B cell (primary cell): ENCODE measurements at regions not wholly inside any gene's neighbourhood (a gene's known extent, or its start where the extent isn't known, plus 50 kb on each side); places are given as distances from the start of the nearest gene placed in this dataset.

Source experiments
- ATAC-seq: fragments of 200-7000 bp; cut with Tn5 transposase; one replicate; pipeline ENCODE4 v1.10.0; 2021; ENCODE audit warnings: low read depth, mild to moderate bottlenecking, moderate number of reproducible peaks, moderate library complexity
- CTCF ChIA-PET: fragments of 350-600 bp; sonication (Branson Sonifier 250); formaldehyde crosslinking; loops from one replicate; lab custom pipeline; 2021; ENCODE audit warnings: antibody characterized with exemption, inconsistent platforms; lab: Charles Lee
- POLR2A ChIA-PET: fragments of 350-600 bp; sonication (Branson Sonifier 250); formaldehyde crosslinking; loops from one replicate; lab custom pipeline; 2021; ENCODE audit warnings: antibody characterized with exemption; lab: Charles Lee
- DNase-seq: peaks from one replicate; pipeline ENCODE4 v3.0.0; 2013
- H2AFZ ChIP-seq: 2 replicates; pipeline ENCODE4 v1.6.1; 2012; ENCODE audit warnings: mild to moderate bottlenecking, low read depth, low read length; ENCODE audit not compliant: insufficient read depth, poor library complexity, severe bottlenecking
- H3K27ac ChIP-seq, 2 donors: 1 replicate in 1 of 2; 2 replicates in 1 of 2; pipeline ENCODE4 v1.5.1; 2012 to 2013; ENCODE audit warnings: low read length in 2 of 2, mild to moderate bottlenecking in 2 of 2, moderate library complexity in 1 of 2
- H3K27me3 ChIP-seq, 4 experiments: fragments of 200-600 bp in 1 of 4; sonication (generic) in 1 of 4; replicated peaks in 1 of 4; 1 replicate in 2 of 4; 2 replicates in 2 of 4; pipeline versions ENCODE4 v1.6.1 to v1.7.0; 2013 to 2016; ENCODE audit warnings: low read length in 3 of 4, mild to moderate bottlenecking in 2 of 4, mixed read lengths in 1 of 4, moderate library complexity in 1 of 4; ENCODE audit not compliant: insufficient read depth in 4 of 4, control insufficient read depth in 3 of 4; ENCODE audit errors: control extremely low read depth in 1 of 4
- H3K36me3 ChIP-seq, 2 experiments: replicated peaks in 1 of 2; 1 replicate in 1 of 2; 2 replicates in 1 of 2; pipeline versions ENCODE4 v1.6.1 to v1.7.1; 2013; ENCODE audit warnings: low read length in 1 of 2; ENCODE audit not compliant: insufficient read depth in 2 of 2, control insufficient read depth in 1 of 2; ENCODE audit errors: control extremely low read depth in 1 of 2, extremely low read depth in 1 of 2
- H3K4me1 ChIP-seq, 2 donors: fragments of 200-600 bp in 1 of 2; sonication (generic) in 1 of 2; 1 replicate in 1 of 2; 2 replicates in 1 of 2; pipeline versions ENCODE4 v1.5.1 to v1.6.1; 2013 to 2017; ENCODE audit warnings: low read length in 2 of 2; ENCODE audit not compliant: control insufficient read depth in 2 of 2, insufficient read depth in 2 of 2
- H3K4me2 ChIP-seq: replicated peaks from 2 replicates; pipeline ENCODE3; 2012; ENCODE audit warnings: mild to moderate bottlenecking, low read depth, low read length; ENCODE audit not compliant: poor library complexity, severe bottlenecking
- H3K4me3 ChIP-seq, 5 experiments: fragments of 200-600 bp in 1 of 5; sonication (generic) in 1 of 5; 1 replicate in 3 of 5; 2 replicates in 2 of 5; pipeline versions ENCODE4 v1.5.1 to v1.7.0; 2011 to 2016; ENCODE audit warnings: low read length in 4 of 5, mild to moderate bottlenecking in 4 of 5, low read depth in 2 of 5, control low read depth in 1 of 5, moderate library complexity in 1 of 5; ENCODE audit not compliant: insufficient read depth in 1 of 5; ENCODE audit errors: control extremely low read depth in 1 of 5, extremely low read depth in 1 of 5
- H3K79me2 ChIP-seq: fragments of 200-600 bp; sonication (generic); one replicate; pipeline ENCODE4 v1.6.0; 2016; ENCODE audit warnings: low read length; ENCODE audit not compliant: control insufficient read depth, insufficient read depth
- H3K9ac ChIP-seq: fragments of 200-600 bp; sonication (generic); 2 replicates; pipeline ENCODE4 v1.6.1; 2017; ENCODE audit warnings: mild to moderate bottlenecking, low read length, moderate library complexity
- H3K9me3 ChIP-seq, 3 donors: one replicate each; pipeline versions ENCODE4 v1.6.1 to v1.7.1; 2013; ENCODE audit warnings: low read length in 2 of 3; ENCODE audit not compliant: control insufficient read depth in 2 of 3, insufficient read depth in 1 of 3; ENCODE audit errors: control extremely low read depth in 1 of 3
- H4K20me1 ChIP-seq: 2 replicates; pipeline ENCODE4 v1.6.0; 2012; ENCODE audit warnings: mild to moderate bottlenecking, low read length; ENCODE audit not compliant: insufficient read depth, control insufficient read depth, poor library complexity, severe bottlenecking
- H3K27ac Mint-ChIP-seq: one replicate; pipeline ENCODE4 v1.8.0; 2021; ENCODE audit warnings: mixed read lengths
- H3K27me3 Mint-ChIP-seq: one replicate; pipeline ENCODE4 v1.8.0; 2021; ENCODE audit warnings: mixed read lengths
- H3K4me1 Mint-ChIP-seq: one replicate; pipeline ENCODE4 v1.8.0; 2021; ENCODE audit warnings: mixed read lengths
- H3K4me3 Mint-ChIP-seq: one replicate; pipeline ENCODE4 v1.8.0; 2021; ENCODE audit warnings: mixed read lengths
- H3K9me3 Mint-ChIP-seq: one replicate; pipeline ENCODE4 v1.8.0; 2022; ENCODE audit warnings: mixed read lengths; ENCODE audit not compliant: insufficient read depth
- CTCF ChIP-seq: fragments of 200-600 bp; IDR thresholded peaks from one replicate; pipeline ENCODE4 v1.8.0; 2022; ENCODE audit warnings: antibody characterized with exemption, mild to moderate bottlenecking
- EZH2 ChIP-seq: IDR thresholded peaks from 2 replicates; pipeline ENCODE4 v1.6.1; 2012; ENCODE audit warnings: borderline replicate concordance, low read depth, mild to moderate bottlenecking, moderate library complexity, low read length; ENCODE audit not compliant: insufficient read depth, poor library complexity, severe bottlenecking
- WGBS: methylation state at CpG from one replicate; pipeline ENCODE4 v1.1.5; 2013; ENCODE audit warnings: missing lambda C conversion rate; ENCODE audit not compliant: insufficient coverage; 5-methylcytosine and 5-hydroxymethylcytosine counted together
- intact Hi-C: fragments of 100-400 bp; cut with micrococcal nuclease; formaldehyde crosslinking; loops from one replicate; pipeline ENCODE4 v1.10.0; 2022

GRCh38 chr12:80045594-80045993 is 53.7 kb upstream of the OTOGL start:
- no peaks in the 10 kb centered on the region for H3K36me3 ChIP-seq
- H4K20me1 ChIP-seq, result no peaks in the 10 kb centered on the region
- peaks cover 17% of the 10 kb centered on the region for H3K27me3 Mint-ChIP-seq
- no peak for TF ChIP-seq CTCF
- TF ChIP-seq EZH2, result no peak
- no peaks in the 10 kb centered on the region for H3K4me1 ChIP-seq
- no peak overlapping the region for H3K4me2 ChIP-seq
- H2AFZ ChIP-seq, result no peak overlapping the region
- ATAC-seq, result no peak
- no peaks in the 10 kb centered on the region for H3K9me3 ChIP-seq
- H3K79me2 ChIP-seq, result no peaks in the 10 kb centered on the region
- POLR2A ChIA-PET, result no interaction called here
- no peak overlapping the region for H3K9ac ChIP-seq
- no peak overlapping the region for H3K4me3 ChIP-seq
- H3K27ac ChIP-seq, result no peak overlapping the region
- H3K9me3 Mint-ChIP-seq, result no peaks in the 10 kb centered on the region
- intact Hi-C loops, result no loop called here
- CTCF ChIA-PET, result no interaction called here
- no peaks in the 10 kb centered on the region for H3K4me1 Mint-ChIP-seq
- no CpG with 5 or more reads among the region's 3 CpGs for WGBS
- H3K27ac Mint-ChIP-seq, result no peak overlapping the region
- no peak for DNase-seq
- H3K27me3 ChIP-seq, result no peaks in the 10 kb centered on the region
- H3K4me3 Mint-ChIP-seq, result no peak overlapping the region

- ATAC-seq, result no peak
- Histone ChIP-seq H3K9ac (no peak overlapping the region), H3K27me3 (no peaks in the 10 kb centered on the region), H3K4me3 (no peak overlapping the region), H3K9me3 (no peaks in the 10 kb centered on the region), H3K4me1 (no peaks in the 10 kb centered on the region), H3K27ac (no peak overlapping the region), H2AFZ (no peak overlapping the region), H3K36me3 (no peaks in the 10 kb centered on the region), H3K79me2 (no peaks in the 10 kb centered on the region), H3K4me2 (no peak overlapping the region), H4K20me1 (no peaks in the 10 kb centered on the region)
- CTCF ChIA-PET, result no interaction called here
- intact Hi-C loops, result no loop called here
- H3K9me3 Mint-ChIP-seq, result no peaks in the 10 kb centered on the region
- no CpG with 5 or more reads among the region's 1 CpG for WGBS
- no peak for DNase-seq
- no peak overlapping the region for H3K27ac Mint-ChIP-seq
- no peak overlapping the region for H3K4me3 Mint-ChIP-seq
- POLR2A ChIA-PET, result no interaction called here
- TF ChIP-seq CTCF, result no peak
- no peak for TF ChIP-seq EZH2
- peaks cover 16% of the 10 kb centered on the region for H3K27me3 Mint-ChIP-seq
- no peaks in the 10 kb centered on the region for H3K4me1 Mint-ChIP-seq
Observed at GRCh38 chr12:80044694-80045046, 54.7 kb upstream of the OTOGL start.
